ENCODE measurements at regions not wholly inside any gene's neighbourhood (a gene's known extent, or its start where the extent isn't known, plus 50 kb on each side); places are given as distances from the start of the nearest gene placed in this dataset.
A peak's percentile ranks its signal among the peaks of the same experiment; 100 is the strongest.

GRCh38 chr4:128574706-128575105, 234.8 kb upstream of the JADE1 start:
- no peak overlapping the region for H3K9ac ChIP-seq (ENCODE audit: insufficient read length, low read depth)
- peak; percentile 59 for DNase-seq (ENCODE audit: low read depth, low spot score)
- TF ChIP-seq ZNF274 (IDR thresholded peaks at IDR 0.05; ENCODE audit: low read depth, low read length) (no peak), YY1 (IDR thresholded peaks at IDR 0.05; ENCODE audit: insufficient read depth, insufficient read length) (no peak), SUZ12 (IDR thresholded peaks at IDR 0.05; ENCODE audit: extremely low read depth, insufficient read depth, insufficient read length) (no peak)
- H3K27me3 ChIP-seq (ENCODE audit: insufficient read depth, insufficient read length), result no peaks in the 10 kb centered on the region
- H3K36me3 ChIP-seq (ENCODE audit: insufficient read depth, insufficient read length, low read length), result no peaks in the 10 kb centered on the region
- H3K4me1 ChIP-seq (ENCODE audit: insufficient read depth, insufficient read length), result no peaks in the 10 kb centered on the region
- no peaks in the 10 kb centered on the region for H3K9me3 ChIP-seq (ENCODE audit: insufficient read depth, low read length)
- no peak overlapping the region for H3K4me3 ChIP-seq (ENCODE audit: insufficient read length, low read depth)

- H3K4me1 ChIP-seq (ENCODE audit: insufficient read depth, insufficient read length), result no peaks in the 10 kb centered on the region
These were observed 235.6 kb upstream of the JADE1 start for GRCh38 chr4:128573781-128574508.

GRCh38 chr4:128572778-128573241, 236.7 kb upstream of the JADE1 start:
- H3K9ac ChIP-seq (ENCODE audit: insufficient read length, low read depth), result no peak overlapping the region
- no peaks in the 10 kb centered on the region for H3K4me1 ChIP-seq (ENCODE audit: insufficient read depth, insufficient read length)
- no peaks in the 10 kb centered on the region for H3K9me3 ChIP-seq (ENCODE audit: insufficient read depth, low read length)
- no peak overlapping the region for H3K4me3 ChIP-seq (ENCODE audit: insufficient read length, low read depth)
- H3K36me3 ChIP-seq (ENCODE audit: insufficient read depth, insufficient read length, low read length), result no peaks in the 10 kb centered on the region
- no peak for TF ChIP-seq SUZ12 (IDR thresholded peaks at IDR 0.05; ENCODE audit: extremely low read depth, insufficient read depth, insufficient read length)
- TF ChIP-seq ZNF274 (IDR thresholded peaks at IDR 0.05; ENCODE audit: low read depth, low read length), result no peak
- TF ChIP-seq YY1 (IDR thresholded peaks at IDR 0.05; ENCODE audit: insufficient read depth, insufficient read length), result no peak
- DNase-seq (ENCODE audit: low read depth, low spot score), result no peak
- no peaks in the 10 kb centered on the region for H3K27me3 ChIP-seq (ENCODE audit: insufficient read depth, insufficient read length)

More at GRCh38 chr4:128573781-128574508, 235.6 kb upstream of the JADE1 start:
- Histone ChIP-seq H3K9ac (ENCODE audit: insufficient read length, low read depth) (no peak overlapping the region), H3K36me3 (ENCODE audit: insufficient read depth, insufficient read length, low read length) (no peaks in the 10 kb centered on the region), H3K9me3 (ENCODE audit: insufficient read depth, low read length) (no peaks in the 10 kb centered on the region), H3K27me3 (ENCODE audit: insufficient read depth, insufficient read length) (no peaks in the 10 kb centered on the region), H3K4me3 (ENCODE audit: insufficient read length, low read depth) (no peak overlapping the region)
- no peak for DNase-seq (ENCODE audit: low read depth, low spot score)
- no peak for TF ChIP-seq ZNF274 (IDR thresholded peaks at IDR 0.05; ENCODE audit: low read depth, low read length)
- TF ChIP-seq YY1 (IDR thresholded peaks at IDR 0.05; ENCODE audit: insufficient read depth, insufficient read length), result no peak
- no peak for TF ChIP-seq SUZ12 (IDR thresholded peaks at IDR 0.05; ENCODE audit: extremely low read depth, insufficient read depth, insufficient read length)

GRCh38 chr4:128571747-128572146, 237.8 kb upstream of the JADE1 start:
- TF ChIP-seq SUZ12 (IDR thresholded peaks at IDR 0.05; ENCODE audit: extremely low read depth, insufficient read depth, insufficient read length) (no peak), YY1 (IDR thresholded peaks at IDR 0.05; ENCODE audit: insufficient read depth, insufficient read length) (no peak), ZNF274 (IDR thresholded peaks at IDR 0.05; ENCODE audit: low read depth, low read length) (no peak)
- Histone ChIP-seq H3K4me1 (ENCODE audit: insufficient read depth, insufficient read length) (no peaks in the 10 kb centered on the region), H3K4me3 (ENCODE audit: insufficient read length, low read depth) (no peak overlapping the region), H3K36me3 (ENCODE audit: insufficient read depth, insufficient read length, low read length) (no peaks in the 10 kb centered on the region), H3K9ac (ENCODE audit: insufficient read length, low read depth) (no peak overlapping the region), H3K9me3 (ENCODE audit: insufficient read depth, low read length) (no peaks in the 10 kb centered on the region), H3K27me3 (ENCODE audit: insufficient read depth, insufficient read length) (no peaks in the 10 kb centered on the region)
- DNase-seq (ENCODE audit: low read depth, low spot score), result no peak

- TF ChIP-seq ZNF274 (IDR thresholded peaks at IDR 0.05; ENCODE audit: low read depth, low read length), result no peak
- Histone ChIP-seq H3K4me3 (ENCODE audit: insufficient read length, low read depth) (no peak overlapping the region), H3K9me3 (ENCODE audit: insufficient read depth, low read length) (no peaks in the 10 kb centered on the region), H3K9ac (ENCODE audit: insufficient read length, low read depth) (no peak overlapping the region), H3K27me3 (ENCODE audit: insufficient read depth, insufficient read length) (no peaks in the 10 kb centered on the region), H3K4me1 (ENCODE audit: insufficient read depth, insufficient read length) (no peaks in the 10 kb centered on the region), H3K36me3 (ENCODE audit: insufficient read depth, insufficient read length, low read length) (no peaks in the 10 kb centered on the region)
- DNase-seq (ENCODE audit: low read depth, low spot score), result no peak
These were observed 239.0 kb upstream of the JADE1 start for GRCh38 chr4:128570387-128570975.

- no peaks in the 10 kb centered on the region for H3K27me3 ChIP-seq (ENCODE audit: insufficient read depth, insufficient read length)
- H3K4me1 ChIP-seq (ENCODE audit: insufficient read depth, insufficient read length), result no peaks in the 10 kb centered on the region
- no peak for TF ChIP-seq ZNF274 (IDR thresholded peaks at IDR 0.05; ENCODE audit: low read depth, low read length)
- TF ChIP-seq YY1 (IDR thresholded peaks at IDR 0.05; ENCODE audit: insufficient read depth, insufficient read length), result no peak
- no peak for TF ChIP-seq SUZ12 (IDR thresholded peaks at IDR 0.05; ENCODE audit: extremely low read depth, insufficient read depth, insufficient read length)
- H3K4me3 ChIP-seq (ENCODE audit: insufficient read length, low read depth), result no peak overlapping the region
- no peaks in the 10 kb centered on the region for H3K9me3 ChIP-seq (ENCODE audit: insufficient read depth, low read length)
- no peak for DNase-seq (ENCODE audit: low read depth, low spot score)
- no peaks in the 10 kb centered on the region for H3K36me3 ChIP-seq (ENCODE audit: insufficient read depth, insufficient read length, low read length)
- no peak overlapping the region for H3K9ac ChIP-seq (ENCODE audit: insufficient read length, low read depth)
These were observed 242.8 kb upstream of the JADE1 start for GRCh38 chr4:128566693-128567092.

GRCh38 chr4:128565565-128566186, 243.8 kb upstream of the JADE1 start:
- peak; percentile 54 for DNase-seq (ENCODE audit: low read depth, low spot score)
- no peak for TF ChIP-seq SUZ12 (IDR thresholded peaks at IDR 0.05; ENCODE audit: extremely low read depth, insufficient read depth, insufficient read length)
- no peak for TF ChIP-seq YY1 (IDR thresholded peaks at IDR 0.05; ENCODE audit: insufficient read depth, insufficient read length)
- no peak for TF ChIP-seq ZNF274 (IDR thresholded peaks at IDR 0.05; ENCODE audit: low read depth, low read length)
- Histone ChIP-seq H3K4me3 (ENCODE audit: insufficient read length, low read depth) (no peak overlapping the region), H3K36me3 (ENCODE audit: insufficient read depth, insufficient read length, low read length) (no peaks in the 10 kb centered on the region), H3K4me1 (ENCODE audit: insufficient read depth, insufficient read length) (no peaks in the 10 kb centered on the region), H3K27me3 (ENCODE audit: insufficient read depth, insufficient read length) (no peaks in the 10 kb centered on the region), H3K9ac (ENCODE audit: insufficient read length, low read depth) (no peak overlapping the region), H3K9me3 (ENCODE audit: insufficient read depth, low read length) (no peaks in the 10 kb centered on the region)

Measured in NT2/D1 (cell line).